Liver (tissue), 3 donors: ENCODE measurements at regions not wholly inside any gene's neighbourhood (a gene's known extent, or its start where the extent isn't known, plus 50 kb on each side); places are given as distances from the start of the nearest gene placed in this dataset.

ENCODE experiments used
- CTCF ChIP-seq: fragments of 150-350 bp; IDR thresholded peaks from 2 replicates; pipeline ENCODE4 v1.5.1; 2017; ENCODE audit warnings: improper control_type of control experiment, low read depth, low read length; ENCODE audit not compliant: missing input control
- RAD21 ChIP-seq, 2 donors: IDR thresholded peaks; 2 replicates each; pipeline ENCODE4 v1.6.1; 2016; ENCODE audit warnings: antibody characterized with exemption in 2 of 2, mild to moderate bottlenecking in 2 of 2
- SP1 ChIP-seq: IDR thresholded peaks from 2 replicates; pipeline ENCODE4 v1.6.1; 2018; ENCODE audit warnings: antibody characterized with exemption, mild to moderate bottlenecking
- TAF1 ChIP-seq: conservative IDR thresholded peaks from 2 replicates; pipeline ENCODE4 v1.6.1; 2016; ENCODE audit warnings: antibody characterized with exemption, mild to moderate bottlenecking
- ZBTB33 ChIP-seq: IDR thresholded peaks from 2 replicates; pipeline ENCODE4 v1.6.1; 2016; ENCODE audit warnings: antibody characterized with exemption
- donor health status: healthy.
- donor health status: healthy.

GRCh38 chr1:163706915-163707314, 385.2 kb downstream of the NUF2 start:
- TF ChIP-seq CTCF = no peak
- TF ChIP-seq ZBTB33 = no peak
- no peak for TF ChIP-seq SP1
- TF ChIP-seq RAD21 (IDR thresholded peaks at IDR 0.05) = no peak
- TF ChIP-seq TAF1 = no peak
